ENCODE measurements at regions not wholly inside any gene's neighbourhood (a gene's known extent, or its start where the extent isn't known, plus 50 kb on each side); places are given as distances from the start of the nearest gene placed in this dataset.

DNA sequence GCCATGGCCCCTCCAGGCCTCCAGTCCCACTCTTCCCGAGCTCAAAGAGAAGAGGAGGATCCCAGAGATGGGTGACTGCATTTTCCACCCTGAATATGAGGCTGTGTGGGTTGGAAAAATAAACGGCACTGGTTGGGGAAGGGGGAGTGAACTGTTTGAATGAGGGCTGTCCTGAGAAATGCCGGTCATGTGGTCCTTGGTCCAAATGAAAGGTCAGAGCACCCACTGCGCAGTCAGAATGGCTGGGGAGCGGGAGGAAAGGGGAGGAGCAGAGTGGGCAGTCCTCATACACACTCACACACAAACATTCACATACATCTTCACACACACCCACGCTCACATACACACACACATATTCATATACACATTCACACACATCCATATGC, 83.1 kb downstream of the MRPL14 start:
- no peak for TF ChIP-seq CTCF (IDR thresholded peaks at IDR 0.05)
- TF ChIP-seq POLR2AphosphoS5 (IDR thresholded peaks at IDR 0.05) = no peak
- TF ChIP-seq POLR2A (IDR thresholded peaks at IDR 0.05) = no peak
- TF ChIP-seq EP300 (IDR thresholded peaks at IDR 0.05) = no peak
